ENCODE measurements at regions not wholly inside any gene's neighbourhood (a gene's known extent, or its start where the extent isn't known, plus 50 kb on each side); places are given as distances from the start of the nearest gene placed in this dataset.

DNA sequence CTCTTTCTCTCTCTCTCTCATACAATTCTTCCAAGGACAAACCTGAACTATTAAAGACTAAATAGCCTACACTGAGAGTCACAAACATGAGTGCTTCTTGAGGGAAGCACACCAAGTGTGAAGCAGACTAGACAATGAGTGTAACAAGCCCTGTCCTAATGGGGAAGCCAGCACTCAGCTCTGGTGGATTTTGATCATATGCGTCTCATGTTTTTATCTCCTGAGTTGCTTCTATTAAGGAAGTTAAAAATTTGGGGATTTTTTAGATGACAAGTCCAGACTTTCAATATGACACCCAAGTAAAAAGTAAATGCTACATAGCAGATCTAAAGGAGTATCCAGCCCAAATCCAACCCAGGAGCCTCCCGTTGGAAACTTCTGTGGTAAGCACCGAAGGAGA is 437.8 kb downstream of the RFC3 start:
- Histone ChIP-seq H3K4me3 (replicated peaks; ENCODE audit: insufficient read depth, low read length) (no peak overlapping the region), H3K27me3 (ENCODE audit: insufficient read depth, poor library complexity, severe bottlenecking) (no peaks in the 10 kb centered on the region), H3K27ac (replicated peaks) (no peak overlapping the region)
- no peak for DNase-seq (ENCODE audit: low read depth in 1 of 2, low spot score in 1 of 2)
- TF ChIP-seq REST (IDR thresholded peaks at IDR 0.05; ENCODE audit: insufficient replicate concordance, low read depth) (no peak), POLR2AphosphoS5 (IDR thresholded peaks at IDR 0.05; ENCODE audit: low read depth) (no peak), GABPA (IDR thresholded peaks at IDR 0.05; ENCODE audit: low read depth) (no peak), SPI1 (IDR thresholded peaks at IDR 0.05; ENCODE audit: borderline replicate concordance, low read depth) (no peak)
- TF ChIP-seq, protein P1, sequence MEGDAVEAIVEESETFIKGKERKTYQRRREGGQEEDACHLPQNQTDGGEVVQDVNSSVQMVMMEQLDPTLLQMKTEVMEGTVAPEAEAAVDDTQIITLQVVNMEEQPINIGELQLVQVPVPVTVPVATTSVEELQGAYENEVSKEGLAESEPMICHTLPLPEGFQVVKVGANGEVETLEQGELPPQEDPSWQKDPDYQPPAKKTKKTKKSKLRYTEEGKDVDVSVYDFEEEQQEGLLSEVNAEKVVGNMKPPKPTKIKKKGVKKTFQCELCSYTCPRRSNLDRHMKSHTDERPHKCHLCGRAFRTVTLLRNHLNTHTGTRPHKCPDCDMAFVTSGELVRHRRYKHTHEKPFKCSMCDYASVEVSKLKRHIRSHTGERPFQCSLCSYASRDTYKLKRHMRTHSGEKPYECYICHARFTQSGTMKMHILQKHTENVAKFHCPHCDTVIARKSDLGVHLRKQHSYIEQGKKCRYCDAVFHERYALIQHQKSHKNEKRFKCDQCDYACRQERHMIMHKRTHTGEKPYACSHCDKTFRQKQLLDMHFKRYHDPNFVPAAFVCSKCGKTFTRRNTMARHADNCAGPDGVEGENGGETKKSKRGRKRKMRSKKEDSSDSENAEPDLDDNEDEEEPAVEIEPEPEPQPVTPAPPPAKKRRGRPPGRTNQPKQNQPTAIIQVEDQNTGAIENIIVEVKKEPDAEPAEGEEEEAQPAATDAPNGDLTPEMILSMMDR (IDR thresholded peaks at IDR 0.05; ENCODE audit: insufficient read depth, low read length): no peak

- Histone ChIP-seq H3K27ac (replicated peaks) (no peak overlapping the region), H3K4me3 (replicated peaks; ENCODE audit: insufficient read depth, low read length) (no peak overlapping the region), H3K27me3 (ENCODE audit: insufficient read depth, poor library complexity, severe bottlenecking) (no peaks in the 10 kb centered on the region)
- peak in 1 of 2 experiments; percentile 48 for DNase-seq (ENCODE audit: low read depth in 1 of 2, low spot score in 1 of 2)
- TF ChIP-seq GABPA (IDR thresholded peaks at IDR 0.05; ENCODE audit: low read depth): no peak
- TF ChIP-seq REST (IDR thresholded peaks at IDR 0.05; ENCODE audit: insufficient replicate concordance, low read depth): no peak
- TF ChIP-seq, protein P1 (IDR thresholded peaks at IDR 0.05; ENCODE audit: insufficient read depth, low read length): no peak
- no peak for TF ChIP-seq POLR2AphosphoS5 (IDR thresholded peaks at IDR 0.05; ENCODE audit: low read depth)
- TF ChIP-seq SPI1 (IDR thresholded peaks at IDR 0.05; ENCODE audit: borderline replicate concordance, low read depth): no peak; the same call in 1 of the 2 replicates
Measured at GRCh38 chr13:34256236-34256635, 438.3 kb downstream of the RFC3 start.

DNA sequence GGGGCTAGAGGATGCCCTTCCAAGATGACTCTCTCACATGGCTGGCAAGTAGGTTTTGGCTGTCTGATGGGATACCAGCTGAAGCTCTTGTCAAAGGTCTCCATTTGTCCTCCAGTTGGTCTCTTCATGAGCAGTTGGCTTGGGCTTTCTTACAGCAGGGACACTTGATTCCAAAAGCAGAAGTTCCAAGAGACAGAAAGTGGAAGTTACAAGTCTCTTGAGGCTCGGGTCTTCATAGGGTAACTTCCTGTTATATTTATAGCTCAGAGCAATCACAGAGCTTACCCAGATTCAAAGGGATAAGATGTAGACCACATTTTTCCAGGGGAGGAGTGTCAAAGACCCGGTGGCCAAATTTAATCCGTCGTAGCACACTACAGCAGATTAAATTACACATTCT is 440.0 kb downstream of the RFC3 start:
- Histone ChIP-seq H3K27me3 (ENCODE audit: insufficient read depth, poor library complexity, severe bottlenecking) (no peaks in the 10 kb centered on the region), H3K27ac (replicated peaks) (no peak overlapping the region), H3K4me3 (replicated peaks; ENCODE audit: insufficient read depth, low read length) (no peak overlapping the region)
- TF ChIP-seq REST (IDR thresholded peaks at IDR 0.05; ENCODE audit: insufficient replicate concordance, low read depth) (no peak), SPI1 (IDR thresholded peaks at IDR 0.05; ENCODE audit: borderline replicate concordance, low read depth) (peak; percentile 48; the same call in 1 of the 2 replicates)
- TF ChIP-seq, protein P1 (IDR thresholded peaks at IDR 0.05; ENCODE audit: insufficient read depth, low read length): no peak
- DNase-seq (ENCODE audit: low read depth in 1 of 2, low spot score in 1 of 2): peak; percentile 3 to 70

All from HL-60 (cell line).